ENCODE measurements at regions not wholly inside any gene's neighbourhood (a gene's known extent, or its start where the extent isn't known, plus 50 kb on each side); places are given as distances from the start of the nearest gene placed in this dataset.

DNA sequence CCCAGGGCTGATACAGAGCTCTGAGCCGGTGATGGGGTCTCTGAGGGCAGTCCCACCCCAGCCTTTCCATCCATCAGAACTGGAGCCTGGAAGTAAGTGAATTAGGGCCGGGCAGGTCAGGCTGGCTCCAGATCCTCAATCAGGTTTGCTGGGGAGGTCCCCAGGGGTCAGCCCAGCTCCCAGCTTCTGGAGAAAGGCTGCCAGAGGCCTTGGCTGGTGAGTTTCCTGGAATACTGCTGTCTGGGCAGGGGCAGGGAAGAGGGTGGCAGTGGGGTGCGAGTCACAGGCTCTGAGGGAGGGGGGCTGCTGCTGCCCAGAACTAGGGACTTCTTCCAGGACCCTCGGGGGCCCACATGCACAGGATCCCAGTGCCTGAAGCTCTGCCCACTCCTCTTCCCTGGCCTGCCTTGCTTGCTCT lies 200.6 kb upstream of the MVB12B start:
- intact Hi-C loops (cut with DNase I), result no loop called here
- ATAC-seq (no peak), DNase-seq (no peak)
- H3K36me3 ChIP-seq, result no peaks in the 10 kb centered on the region
- TF ChIP-seq, protein P1, sequence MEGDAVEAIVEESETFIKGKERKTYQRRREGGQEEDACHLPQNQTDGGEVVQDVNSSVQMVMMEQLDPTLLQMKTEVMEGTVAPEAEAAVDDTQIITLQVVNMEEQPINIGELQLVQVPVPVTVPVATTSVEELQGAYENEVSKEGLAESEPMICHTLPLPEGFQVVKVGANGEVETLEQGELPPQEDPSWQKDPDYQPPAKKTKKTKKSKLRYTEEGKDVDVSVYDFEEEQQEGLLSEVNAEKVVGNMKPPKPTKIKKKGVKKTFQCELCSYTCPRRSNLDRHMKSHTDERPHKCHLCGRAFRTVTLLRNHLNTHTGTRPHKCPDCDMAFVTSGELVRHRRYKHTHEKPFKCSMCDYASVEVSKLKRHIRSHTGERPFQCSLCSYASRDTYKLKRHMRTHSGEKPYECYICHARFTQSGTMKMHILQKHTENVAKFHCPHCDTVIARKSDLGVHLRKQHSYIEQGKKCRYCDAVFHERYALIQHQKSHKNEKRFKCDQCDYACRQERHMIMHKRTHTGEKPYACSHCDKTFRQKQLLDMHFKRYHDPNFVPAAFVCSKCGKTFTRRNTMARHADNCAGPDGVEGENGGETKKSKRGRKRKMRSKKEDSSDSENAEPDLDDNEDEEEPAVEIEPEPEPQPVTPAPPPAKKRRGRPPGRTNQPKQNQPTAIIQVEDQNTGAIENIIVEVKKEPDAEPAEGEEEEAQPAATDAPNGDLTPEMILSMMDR (IDR thresholded peaks at IDR 0.05), result no peak
- H3K4me3 ChIP-seq, result no peak overlapping the region
- H3K9me3 ChIP-seq, result no peaks in the 10 kb centered on the region
- no peak overlapping the region for H3K27ac ChIP-seq
- H3K4me1 ChIP-seq, result no peaks in the 10 kb centered on the region
- H3K27me3 ChIP-seq, result peaks cover 0 to 47% of the 10 kb centered on the region in 2 donors

DNA sequence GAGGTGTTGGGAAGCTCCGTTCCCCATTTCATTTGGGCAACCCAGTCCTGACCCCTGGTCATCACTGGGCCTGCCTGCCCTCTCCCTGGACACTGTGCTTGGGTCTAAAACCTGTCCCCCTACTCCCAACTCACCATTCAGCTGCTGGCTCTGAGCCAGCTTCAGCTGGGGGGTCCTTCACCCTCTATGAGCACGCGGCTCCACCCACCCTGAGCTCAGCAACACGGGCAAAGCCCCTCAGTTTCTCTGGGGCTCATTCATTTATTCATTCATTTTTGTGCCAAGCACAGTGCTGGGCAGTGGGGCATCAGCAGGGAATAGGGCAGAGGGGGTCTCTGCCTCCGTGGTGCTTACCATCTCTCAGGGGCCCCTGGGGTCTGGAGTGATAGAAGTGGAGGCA lies 199.8 kb upstream of the MVB12B start:
- TF ChIP-seq, protein P1 (IDR thresholded peaks at IDR 0.05), result no peak
- peaks cover 0 to 50% of the 10 kb centered on the region in 2 donors for H3K27me3 ChIP-seq
- ATAC-seq, result no peak

DNA sequence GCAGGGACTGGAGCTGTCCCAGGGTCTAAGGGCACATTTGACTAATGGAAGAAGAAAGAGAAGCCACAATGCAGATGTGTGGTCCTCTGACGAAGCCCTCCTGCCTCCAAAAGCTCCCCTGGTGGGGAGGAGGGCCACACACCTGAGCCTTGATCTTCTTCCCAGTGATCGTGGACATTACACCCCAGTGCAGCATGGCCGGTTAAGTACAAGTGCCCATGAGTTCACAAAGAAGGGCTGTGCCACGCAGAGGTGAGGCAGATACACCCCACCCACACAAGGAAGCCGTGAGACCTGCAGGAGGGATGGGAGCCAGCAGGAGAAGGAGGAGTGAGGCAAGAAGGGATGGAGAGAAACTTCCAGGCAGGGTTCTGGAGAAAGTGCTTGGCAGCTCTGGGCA lies 199.0 kb upstream of the MVB12B start:
- no peaks in the 10 kb centered on the region for H3K4me1 ChIP-seq
- intact Hi-C loops (cut with DNase I), result no loop called here
- H3K27me3 ChIP-seq, result peaks cover 0 to 48% of the 10 kb centered on the region in 2 donors
- DNase-seq, result no peak
- no peak overlapping the region for H3K27ac ChIP-seq
- no peak for ATAC-seq
- no peaks in the 10 kb centered on the region for H3K36me3 ChIP-seq
- H3K4me3 ChIP-seq, result no peak overlapping the region
- H3K9me3 ChIP-seq, result peaks cover 0 to 3% of the 10 kb centered on the region in 2 donors
- TF ChIP-seq, protein P1 (IDR thresholded peaks at IDR 0.05), result no peak

More for the DNA sequence above, 199.8 kb upstream of the MVB12B start:
- Histone ChIP-seq H3K4me3 (no peak overlapping the region), H3K9me3 (no peaks in the 10 kb centered on the region), H3K4me1 (no peaks in the 10 kb centered on the region), H3K27ac (no peak overlapping the region), H3K36me3 (no peaks in the 10 kb centered on the region)
- DNase-seq, result no peak
- intact Hi-C loops (cut with DNase I), result no loop called here

DNA sequence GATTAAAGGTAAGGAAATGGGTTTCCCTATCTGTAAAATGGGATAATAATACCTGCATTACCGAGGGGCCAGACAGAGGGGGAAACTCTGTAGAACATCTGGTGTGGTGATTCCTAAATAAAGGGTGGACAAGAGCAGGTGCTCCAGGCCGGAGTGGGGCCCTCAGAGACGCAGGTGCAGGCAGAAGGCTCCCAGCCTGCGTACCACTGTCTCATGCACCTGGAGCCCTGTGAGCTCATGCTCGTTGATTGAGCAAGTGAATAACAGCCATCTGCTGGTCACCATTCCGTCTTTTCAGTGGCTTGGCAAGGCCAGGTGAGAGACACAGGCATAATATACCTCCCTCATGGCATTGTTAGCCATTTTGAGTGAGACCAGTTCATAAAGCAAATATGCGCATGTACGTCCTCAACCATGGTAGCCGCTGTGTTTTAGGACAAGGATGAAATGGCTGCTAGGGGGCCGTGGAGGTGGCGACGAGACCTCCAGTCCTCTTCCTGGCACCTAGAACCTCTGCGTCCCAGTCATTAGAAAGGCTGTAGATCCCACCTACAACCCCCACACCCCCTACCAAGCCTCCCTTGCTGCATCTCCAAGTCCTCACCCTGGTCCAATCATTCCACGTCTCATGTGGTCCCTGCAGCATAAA lies 198.0 kb upstream of the MVB12B start:
- Histone ChIP-seq H3K9me3 (peaks cover 0 to 5% of the 10 kb centered on the region in 2 donors), H3K27ac (no peak overlapping the region), H3K36me3 (no peaks in the 10 kb centered on the region), H3K27me3 (peaks cover 0 to 38% of the 10 kb centered on the region in 2 donors), H3K4me1 (no peaks in the 10 kb centered on the region), H3K4me3 (no peak overlapping the region)
- no peak for ATAC-seq
- DNase-seq, result no peak
- intact Hi-C loops (cut with DNase I), result no loop called here
- TF ChIP-seq, protein P1 (IDR thresholded peaks at IDR 0.05), result no peak

DNA sequence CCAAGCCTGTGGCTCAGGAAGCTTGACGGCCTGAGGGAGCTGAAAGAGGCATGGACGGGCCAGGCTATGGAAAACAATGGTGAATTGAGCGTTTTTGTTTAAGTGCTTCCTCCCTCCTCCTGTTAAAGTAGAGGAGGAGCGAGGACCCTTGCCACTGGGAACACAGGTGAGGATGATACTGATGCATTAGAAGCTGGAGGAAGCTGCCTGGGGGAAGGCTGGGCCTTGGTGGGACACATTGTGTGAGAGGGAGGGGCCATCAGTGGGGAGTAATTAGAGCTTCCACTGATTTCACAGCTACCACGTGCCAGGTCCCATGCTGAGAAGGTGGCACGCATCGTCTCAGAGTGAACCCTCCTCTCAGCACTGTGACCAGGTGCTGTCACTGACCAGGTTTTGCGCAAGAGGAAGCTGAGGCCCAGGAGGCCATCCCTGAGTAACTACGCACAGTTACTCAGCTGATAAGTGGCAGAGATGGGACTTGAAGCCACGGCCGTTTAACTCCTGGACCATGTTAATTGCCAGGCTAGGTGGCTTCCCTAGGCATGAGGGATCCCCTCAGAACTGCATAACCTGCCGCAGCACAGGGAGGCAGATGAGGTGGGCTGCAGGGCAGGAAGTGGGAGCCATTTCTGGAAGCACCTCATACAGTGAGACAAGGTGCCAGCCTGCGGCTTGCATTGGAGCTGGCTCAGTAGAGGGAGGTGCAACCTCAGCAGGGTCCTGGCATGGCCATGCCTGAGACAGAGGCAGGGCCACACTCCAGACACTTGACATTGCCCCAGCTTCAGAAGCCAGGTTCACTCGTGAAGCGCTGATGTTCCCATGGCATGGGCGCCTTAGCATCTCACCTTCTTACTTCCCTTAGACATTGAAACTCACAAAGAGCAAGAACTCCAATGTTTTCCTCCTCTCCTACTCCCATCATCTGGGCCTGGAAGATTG lies 195.3 kb upstream of the MVB12B start:
- ATAC-seq (no peak), DNase-seq (no peak)
- peaks cover 0 to 23% of the 10 kb centered on the region in 2 donors for H3K27me3 ChIP-seq
- peaks cover 0 to 5% of the 10 kb centered on the region in 2 donors for H3K9me3 ChIP-seq
- H3K4me1 ChIP-seq, result no peaks in the 10 kb centered on the region
- TF ChIP-seq, protein P1 (IDR thresholded peaks at IDR 0.05), result no peak
- intact Hi-C loops (cut with DNase I), result no loop called here
- H3K4me3 ChIP-seq, result no peak overlapping the region
- H3K27ac ChIP-seq, result no peak overlapping the region
- H3K36me3 ChIP-seq, result no peaks in the 10 kb centered on the region

Measured in left lung (tissue), 4 donors.